Caco-2 (cell line): ENCODE measurements at regions not wholly inside any gene's neighbourhood (a gene's known extent, or its start where the extent isn't known, plus 50 kb on each side); places are given as distances from the start of the nearest gene placed in this dataset.

Experiments
- BruUV-seq: library from RNA; stranded (reverse); fragments of 400-500 nt; replicated peaks from 2 replicates; lab custom pipeline; 2021; lab: Mats Ljungman, UMichigan
- CTCF ChIA-PET: fragments of 300-600 bp; sonication (Branson Sonifier 250); formaldehyde crosslinking; loops from one replicate; lab custom pipeline; 2022; ENCODE audit warnings: antibody characterized with exemption; lab: Charles Lee
- POLR2A ChIA-PET: fragments of 300-600 bp; sonication (Branson Sonifier 250); formaldehyde crosslinking; loops from one replicate; lab custom pipeline; 2022; ENCODE audit warnings: antibody characterized with exemption; lab: Charles Lee
- DNase-seq, 2 experiments: peaks; one replicate each; pipeline versions ENCODE4 v3.0.0 to v3.0.0-alpha.2; 2020 to 2022
- H3K27me3 ChIP-seq: replicated peaks from 2 replicates; pipeline ENCODE4 v1.6.0; 2011; ENCODE audit warnings: low read length; ENCODE audit not compliant: control insufficient read depth, insufficient read depth
- H3K36me3 ChIP-seq: 2 replicates; pipeline ENCODE4 v1.5.1; 2011; ENCODE audit warnings: low read length; ENCODE audit not compliant: control insufficient read depth, insufficient read depth
- H3K4me1 ChIP-seq: fragments of 250-450 bp; sonication (Bioruptor Pico); 2 replicates; pipeline ENCODE4 v1.5.1; 2020; ENCODE audit warnings: mild to moderate bottlenecking
- H3K4me3 ChIP-seq: 2 replicates; pipeline ENCODE4 v1.5.1; 2011; ENCODE audit warnings: low read depth, mild to moderate bottlenecking, control low read depth, low read length
- H3K9me3 ChIP-seq: fragments of 250-450 bp; sonication (Bioruptor Pico); 2 replicates; pipeline ENCODE4 v1.5.1; 2020; ENCODE audit warnings: mild to moderate bottlenecking, moderate library complexity
- H3K27ac Mint-ChIP-seq: one replicate; pipeline ENCODE4 v1.8.0; 2022; ENCODE audit warnings: mixed read lengths; ENCODE audit not compliant: unreplicated experiment
- H3K27me3 Mint-ChIP-seq: one replicate; pipeline ENCODE4 v1.8.0; 2022; ENCODE audit warnings: mixed read lengths; ENCODE audit not compliant: insufficient read depth, unreplicated experiment
- H3K36me3 Mint-ChIP-seq: one replicate; pipeline ENCODE4 v1.8.0; 2022; ENCODE audit warnings: mild to moderate bottlenecking, mixed read lengths; ENCODE audit not compliant: insufficient read depth, unreplicated experiment
- H3K4me1 Mint-ChIP-seq: one replicate; pipeline ENCODE4 v1.8.0; 2022; ENCODE audit warnings: low read depth, mixed read lengths; ENCODE audit not compliant: unreplicated experiment
- H3K4me3 Mint-ChIP-seq: one replicate; pipeline ENCODE4 v1.8.0; 2022; ENCODE audit warnings: mild to moderate bottlenecking, moderate library complexity, mixed read lengths; ENCODE audit not compliant: unreplicated experiment
- H3K9me3 Mint-ChIP-seq: one replicate; pipeline ENCODE4 v1.8.0; 2022; ENCODE audit warnings: mixed read lengths; ENCODE audit not compliant: unreplicated experiment
- intact Hi-C: fragments of 100-400 bp; cut with micrococcal nuclease; formaldehyde crosslinking; loops from one replicate; pipeline ENCODE4 v1.10.0; 2022; ENCODE audit not compliant: unreplicated experiment
- TF ChIP-seq, protein P1 (sequence below), 2 experiments: fragments of 200-600 bp in 1 of 2; IDR thresholded peaks; 1 replicate in 1 of 2; 2 replicates in 1 of 2; pipeline versions ENCODE4 v1.5.1 to v1.8.0; 2011 to 2022; ENCODE audit warnings: antibody characterized with exemption in 1 of 2, control low read depth in 1 of 2, inconsistent platforms in 1 of 2, low read depth in 1 of 2, low read length in 1 of 2, mild to moderate bottlenecking in 1 of 2, moderate library complexity in 1 of 2; ENCODE audit not compliant: insufficient read depth in 1 of 2, severe bottlenecking in 1 of 2, unreplicated experiment in 1 of 2

DNA sequence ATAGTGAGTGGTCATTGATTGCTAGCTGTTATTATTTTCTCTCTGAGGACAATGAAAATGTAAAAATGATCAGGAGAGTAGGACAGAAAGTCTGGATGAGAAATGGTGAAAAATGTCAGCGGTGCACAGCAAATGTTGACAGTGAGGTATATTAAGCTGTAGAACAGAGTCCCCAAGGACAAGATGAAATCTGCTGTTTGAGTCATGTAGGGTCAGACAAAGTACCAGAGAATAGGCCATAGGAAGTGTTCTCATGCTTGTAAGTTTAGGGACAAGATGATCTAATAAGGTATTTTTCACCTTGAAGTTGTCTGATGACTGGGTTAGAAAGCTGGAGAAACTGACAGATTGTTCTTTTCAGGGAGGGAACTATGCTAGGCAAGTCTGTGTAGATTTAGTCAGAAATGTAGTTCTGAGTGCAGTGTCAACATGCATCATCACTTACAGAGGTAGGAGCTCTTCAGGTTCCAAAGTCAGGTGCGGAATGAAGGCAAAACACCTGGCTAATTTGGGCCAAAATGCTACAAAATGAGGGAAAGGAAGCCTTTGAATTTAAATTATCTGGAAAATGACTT lies 369.3 kb downstream of the DLEU7 start:
- Histone ChIP-seq H3K36me3 (no peaks in the 10 kb centered on the region), H3K4me3 (no peak overlapping the region), H3K27me3 (no peaks in the 10 kb centered on the region), H3K9me3 (no peaks in the 10 kb centered on the region), H3K4me1 (no peaks in the 10 kb centered on the region)
- Mint-ChIP-seq H3K36me3 (no peaks in the 10 kb centered on the region), H3K27ac (no peak overlapping the region), H3K9me3 (no peaks in the 10 kb centered on the region), H3K27me3 (no peaks in the 10 kb centered on the region), H3K4me3 (no peak overlapping the region), H3K4me1 (no peaks in the 10 kb centered on the region)
- intact Hi-C loops: no loop called here
- ChIA-PET POLR2A (no interaction called here), CTCF (no interaction called here)
- TF ChIP-seq, protein P1, sequence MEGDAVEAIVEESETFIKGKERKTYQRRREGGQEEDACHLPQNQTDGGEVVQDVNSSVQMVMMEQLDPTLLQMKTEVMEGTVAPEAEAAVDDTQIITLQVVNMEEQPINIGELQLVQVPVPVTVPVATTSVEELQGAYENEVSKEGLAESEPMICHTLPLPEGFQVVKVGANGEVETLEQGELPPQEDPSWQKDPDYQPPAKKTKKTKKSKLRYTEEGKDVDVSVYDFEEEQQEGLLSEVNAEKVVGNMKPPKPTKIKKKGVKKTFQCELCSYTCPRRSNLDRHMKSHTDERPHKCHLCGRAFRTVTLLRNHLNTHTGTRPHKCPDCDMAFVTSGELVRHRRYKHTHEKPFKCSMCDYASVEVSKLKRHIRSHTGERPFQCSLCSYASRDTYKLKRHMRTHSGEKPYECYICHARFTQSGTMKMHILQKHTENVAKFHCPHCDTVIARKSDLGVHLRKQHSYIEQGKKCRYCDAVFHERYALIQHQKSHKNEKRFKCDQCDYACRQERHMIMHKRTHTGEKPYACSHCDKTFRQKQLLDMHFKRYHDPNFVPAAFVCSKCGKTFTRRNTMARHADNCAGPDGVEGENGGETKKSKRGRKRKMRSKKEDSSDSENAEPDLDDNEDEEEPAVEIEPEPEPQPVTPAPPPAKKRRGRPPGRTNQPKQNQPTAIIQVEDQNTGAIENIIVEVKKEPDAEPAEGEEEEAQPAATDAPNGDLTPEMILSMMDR (IDR thresholded peaks at IDR 0.05; ENCODE audit: insufficient read depth in 1 of 2, low read depth in 1 of 2, low read length in 1 of 2, severe bottlenecking in 1 of 2, unreplicated experiment in 1 of 2): no peak
- no peak for DNase-seq
- no TSS peak for BruUV-seq

DNA sequence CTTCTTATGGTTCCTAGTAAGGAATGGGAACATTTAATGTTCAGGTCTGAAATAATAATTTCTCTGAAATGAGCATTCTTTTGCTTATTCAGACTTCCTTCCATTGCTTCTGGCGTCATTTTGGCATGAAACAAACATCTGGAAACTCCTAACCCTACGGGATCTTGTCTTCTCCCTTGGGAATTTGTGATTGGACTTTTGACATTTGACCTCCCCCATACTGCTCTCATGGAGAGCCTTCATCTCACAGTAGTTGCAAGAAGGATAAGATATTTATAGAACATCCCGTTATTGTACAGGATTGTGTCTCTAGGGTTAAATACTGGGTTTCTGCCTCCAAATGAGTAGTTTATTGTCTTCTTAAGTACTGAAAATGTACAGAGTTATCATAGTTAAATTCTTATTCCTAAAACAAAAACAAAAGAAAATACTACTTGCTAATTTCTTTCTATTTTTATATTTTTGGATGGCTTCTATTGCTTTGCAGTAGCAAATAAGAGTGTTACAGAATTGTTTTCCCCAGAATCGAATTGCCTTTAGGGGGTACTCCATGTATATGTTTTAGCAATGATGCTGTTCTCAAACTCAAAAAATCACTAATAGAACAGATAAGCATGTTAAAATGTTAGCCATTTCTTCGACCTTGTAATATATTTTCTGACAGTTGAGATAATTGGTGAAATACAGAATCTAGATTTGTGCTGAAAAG lies 366.8 kb downstream of the DLEU7 start:
- Mint-ChIP-seq H3K36me3 (no peaks in the 10 kb centered on the region), H3K4me1 (no peaks in the 10 kb centered on the region), H3K4me3 (no peak overlapping the region), H3K9me3 (no peaks in the 10 kb centered on the region), H3K27me3 (no peaks in the 10 kb centered on the region), H3K27ac (no peak overlapping the region)
- Histone ChIP-seq H3K9me3 (no peaks in the 10 kb centered on the region), H3K36me3 (no peaks in the 10 kb centered on the region), H3K4me3 (no peak overlapping the region), H3K4me1 (no peaks in the 10 kb centered on the region), H3K27me3 (no peaks in the 10 kb centered on the region)
- CTCF ChIA-PET: no interaction called here
- no TSS peak for BruUV-seq
- POLR2A ChIA-PET: no interaction called here
- intact Hi-C loops: no loop called here
- TF ChIP-seq, protein P1 (IDR thresholded peaks at IDR 0.05; ENCODE audit: insufficient read depth in 1 of 2, low read depth in 1 of 2, low read length in 1 of 2, severe bottlenecking in 1 of 2, unreplicated experiment in 1 of 2): no peak
- no peak for DNase-seq

DNA sequence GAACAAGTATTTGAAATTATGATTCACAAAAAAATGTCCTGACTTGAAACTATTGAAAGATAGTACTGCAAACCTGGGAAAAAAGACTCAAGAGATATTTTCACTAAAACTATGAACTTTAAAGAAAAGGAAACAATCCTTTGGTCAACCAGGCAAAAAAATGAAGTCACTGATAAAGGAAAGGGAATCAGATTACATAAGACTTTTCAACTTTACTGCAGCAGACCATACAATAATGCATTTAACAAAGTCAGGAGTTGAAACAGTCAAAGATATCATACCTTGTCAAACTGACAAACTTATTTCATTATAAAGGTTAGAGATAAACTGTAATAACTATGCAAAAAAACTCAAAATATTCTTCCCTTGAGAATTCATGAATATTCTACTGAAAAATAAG lies 361.6 kb downstream of the DLEU7 start:
- no TSS peak for BruUV-seq
- no peaks in the 10 kb centered on the region for H3K27me3 ChIP-seq
- no peaks in the 10 kb centered on the region for H3K36me3 ChIP-seq
- Mint-ChIP-seq H3K4me3 (no peak overlapping the region), H3K27ac (no peak overlapping the region), H3K36me3 (no peaks in the 10 kb centered on the region), H3K4me1 (no peaks in the 10 kb centered on the region), H3K9me3 (no peaks in the 10 kb centered on the region), H3K27me3 (no peaks in the 10 kb centered on the region)
- H3K9me3 ChIP-seq: no peaks in the 10 kb centered on the region
- intact Hi-C loops: no loop called here
- H3K4me3 ChIP-seq: no peak overlapping the region
- H3K4me1 ChIP-seq: no peaks in the 10 kb centered on the region
- no peak for DNase-seq
- TF ChIP-seq, protein P1 (IDR thresholded peaks at IDR 0.05; ENCODE audit: insufficient read depth in 1 of 2, low read depth in 1 of 2, low read length in 1 of 2, severe bottlenecking in 1 of 2, unreplicated experiment in 1 of 2): no peak
- ChIA-PET CTCF (no interaction called here), POLR2A (no interaction called here)
